PC-9 (cell line): ENCODE measurements at regions not wholly inside any gene's neighbourhood (a gene's known extent, or its start where the extent isn't known, plus 50 kb on each side); places are given as distances from the start of the nearest gene placed in this dataset.

Source experiments
- BruUV-seq: library from RNA; stranded (reverse); fragments of 400-500 nt; replicated peaks from 2 replicates; lab custom pipeline; 2021; lab: Mats Ljungman, UMichigan
- CTCF ChIA-PET: fragments of 300-600 bp; sonication (Branson Sonifier 250); formaldehyde crosslinking; loops from one replicate; lab custom pipeline; 2022; ENCODE audit warnings: antibody characterized with exemption; lab: Charles Lee
- POLR2A ChIA-PET: fragments of 300-600 bp; sonication (Branson Sonifier 250); formaldehyde crosslinking; loops from one replicate; lab custom pipeline; 2022; ENCODE audit warnings: antibody characterized with exemption; ENCODE audit not compliant: unreplicated experiment; lab: Charles Lee
- DNase-seq, 2 experiments: peaks; one replicate each; pipeline versions ENCODE4 v3.0.0 to v3.0.0-alpha.2; 2015 to 2022; ENCODE audit warnings: mixed read lengths in 1 of 2
- H2AFZ ChIP-seq: fragments of 200-600 bp; sonication (generic); 2 replicates; pipeline ENCODE4 v1.8.1; 2017; ENCODE audit warnings: antibody characterized with exemption
- H3F3A ChIP-seq: fragments of 200-600 bp; sonication (generic); 2 replicates; pipeline ENCODE4 v1.8.1; 2017; ENCODE audit warnings: antibody characterized with exemption, mild to moderate bottlenecking, low read depth; ENCODE audit not compliant: insufficient read depth
- H3K27ac ChIP-seq: fragments of 200-600 bp; sonication (generic); 2 replicates; pipeline ENCODE4 v1.6.1; 2016; ENCODE audit warnings: mixed run types
- H3K27me3 ChIP-seq: fragments of 200-600 bp; sonication (generic); 2 replicates; pipeline ENCODE4 v1.6.1; 2016; ENCODE audit warnings: low read depth, mixed run types; ENCODE audit not compliant: insufficient read depth
- H3K36me3 ChIP-seq: fragments of 200-600 bp; sonication (generic); 2 replicates; pipeline ENCODE4 v1.6.1; 2016; ENCODE audit warnings: low read depth, mixed run types
- H3K4me1 ChIP-seq: fragments of 200-600 bp; sonication (generic); replicated peaks from 2 replicates; pipeline ENCODE4 v1.6.1; 2016; ENCODE audit warnings: mixed run types; ENCODE audit not compliant: insufficient read depth
- H3K4me2 ChIP-seq: fragments of 200-600 bp; sonication (generic); 2 replicates; pipeline ENCODE4 v1.6.1; 2017; ENCODE audit warnings: mixed run types
- H3K4me3 ChIP-seq: fragments of 200-600 bp; sonication (generic); 2 replicates; pipeline ENCODE4 v1.6.1; 2016; ENCODE audit warnings: mixed run types
- H3K79me2 ChIP-seq: fragments of 200-600 bp; sonication (generic); 2 replicates; pipeline ENCODE4 v1.6.1; 2017; ENCODE audit warnings: low read depth, mixed run types
- H3K9me2 ChIP-seq: fragments of 200-600 bp; sonication (generic); 2 replicates; pipeline ENCODE4 v1.8.1; 2017; ENCODE audit warnings: mild to moderate bottlenecking; ENCODE audit not compliant: insufficient read depth
- H3K9me3 ChIP-seq: fragments of 200-600 bp; sonication (generic); 2 replicates; pipeline ENCODE4 v1.8.1; 2016; ENCODE audit warnings: low read depth; ENCODE audit not compliant: insufficient read depth
- H4K20me1 ChIP-seq: fragments of 200-600 bp; sonication (generic); 2 replicates; pipeline ENCODE4 v1.8.1; 2017; ENCODE audit not compliant: insufficient read depth
- CTCF ChIP-seq: fragments of 200-600 bp; sonication (generic); conservative IDR thresholded peaks from 2 replicates; pipeline ENCODE4 v1.6.1; 2017; ENCODE audit warnings: mixed run types, antibody characterized with exemption, mild to moderate bottlenecking, moderate library complexity
- EZH2 ChIP-seq: fragments of 200-600 bp; sonication (generic); IDR thresholded peaks from 2 replicates; pipeline ENCODE4 v1.8.0; 2017; ENCODE audit warnings: antibody characterized with exemption, low read depth
- intact Hi-C: fragments of 100-400 bp; cut with micrococcal nuclease; formaldehyde crosslinking; loops from one replicate; pipeline ENCODE4 v1.10.0; 2022; ENCODE audit not compliant: unreplicated experiment

DNA sequence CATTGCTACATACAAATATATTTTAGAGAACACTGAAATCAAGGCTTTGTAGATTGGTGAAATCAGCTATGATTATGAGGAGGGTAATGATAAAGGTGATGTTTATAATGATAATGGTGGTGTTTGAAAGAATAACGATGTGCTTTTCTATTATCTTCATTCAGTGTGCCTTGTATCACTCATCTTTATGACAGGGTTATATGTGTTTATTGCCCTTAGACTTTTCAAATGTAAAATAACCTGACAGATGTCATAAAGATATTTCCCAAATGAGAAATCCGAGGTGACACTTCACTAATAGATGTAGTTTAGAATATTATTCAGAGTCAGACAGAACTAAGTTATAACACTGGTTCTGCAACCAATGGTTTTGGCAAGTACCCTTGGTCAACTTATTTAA is 323.0 kb upstream of the SPANXN4 start:
- H3K79me2 ChIP-seq: no peaks in the 10 kb centered on the region
- intact Hi-C loops: no loop called here
- no peak overlapping the region for H3K4me3 ChIP-seq
- CTCF ChIA-PET: no interaction called here
- POLR2A ChIA-PET: no interaction called here
- no peaks in the 10 kb centered on the region for H4K20me1 ChIP-seq
- no peaks in the 10 kb centered on the region for H3K4me1 ChIP-seq
- no peak overlapping the region for H3K27ac ChIP-seq
- H3K9me2 ChIP-seq: no peaks in the 10 kb centered on the region
- BruUV-seq: no TSS peak
- no peaks in the 10 kb centered on the region for H3K27me3 ChIP-seq
- no peak for DNase-seq
- TF ChIP-seq CTCF: no peak
- no peak overlapping the region for H2AFZ ChIP-seq
- H3K36me3 ChIP-seq: no peaks in the 10 kb centered on the region
- H3K9me3 ChIP-seq: no peaks in the 10 kb centered on the region
- no peak overlapping the region for H3K4me2 ChIP-seq
- no peaks in the 10 kb centered on the region for H3F3A ChIP-seq

DNA sequence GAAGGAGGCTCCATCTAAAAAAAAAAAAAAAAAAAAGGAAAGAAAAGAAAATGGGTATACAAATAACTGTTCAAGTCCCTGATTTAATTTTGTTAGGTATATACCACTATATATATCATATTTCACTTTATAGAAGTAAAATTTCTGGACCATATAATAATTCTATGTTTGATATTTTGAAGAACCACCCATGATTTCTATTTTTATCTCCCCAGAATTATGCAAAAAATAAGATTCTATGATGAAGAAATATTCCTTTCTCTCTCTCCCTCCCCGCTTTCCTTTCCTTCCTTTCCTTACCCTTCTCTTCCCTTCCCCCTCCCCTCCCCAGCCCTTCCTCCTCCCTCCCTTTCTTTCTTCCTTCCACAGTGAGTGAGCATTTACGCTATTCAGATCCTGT is 337.5 kb upstream of the SPANXN4 start:
- intact Hi-C loops: no loop called here
- CTCF ChIA-PET: no interaction called here

GRCh38 chrX:142686653-142687283 is 339.0 kb upstream of the SPANXN4 start:
- Histone ChIP-seq H3K79me2 (no peaks in the 10 kb centered on the region), H4K20me1 (no peaks in the 10 kb centered on the region), H3F3A (no peaks in the 10 kb centered on the region), H3K36me3 (no peaks in the 10 kb centered on the region), H3K4me3 (no peak overlapping the region), H3K9me2 (no peaks in the 10 kb centered on the region), H3K4me1 (no peaks in the 10 kb centered on the region), H3K27ac (no peak overlapping the region), H3K27me3 (no peaks in the 10 kb centered on the region), H3K4me2 (no peak overlapping the region), H3K9me3 (no peaks in the 10 kb centered on the region), H2AFZ (no peak overlapping the region)
- no TSS peak for BruUV-seq
- intact Hi-C loops: no loop called here
- ChIA-PET CTCF (no interaction called here), POLR2A (no interaction called here)
- TF ChIP-seq EZH2 (no peak), CTCF (no peak)
- DNase-seq: no peak

More for the DNA sequence above, 337.5 kb upstream of the SPANXN4 start:
- H3K4me1 ChIP-seq: no peaks in the 10 kb centered on the region
- no peak overlapping the region for H3K4me2 ChIP-seq
- POLR2A ChIA-PET: no interaction called here
- BruUV-seq: no TSS peak
- H3F3A ChIP-seq: no peaks in the 10 kb centered on the region
- H3K4me3 ChIP-seq: no peak overlapping the region
- no peak for DNase-seq
- no peaks in the 10 kb centered on the region for H3K36me3 ChIP-seq
- no peaks in the 10 kb centered on the region for H4K20me1 ChIP-seq
- H3K9me3 ChIP-seq: no peaks in the 10 kb centered on the region
- H3K27ac ChIP-seq: no peak overlapping the region
- no peaks in the 10 kb centered on the region for H3K9me2 ChIP-seq
- no peaks in the 10 kb centered on the region for H3K79me2 ChIP-seq
- no peaks in the 10 kb centered on the region for H3K27me3 ChIP-seq
- TF ChIP-seq EZH2 (no peak), CTCF (no peak)
- H2AFZ ChIP-seq: no peak overlapping the region
